Liver (tissue), 8 donors: ENCODE measurements at regions not wholly inside any gene's neighbourhood (a gene's known extent, or its start where the extent isn't known, plus 50 kb on each side); places are given as distances from the start of the nearest gene placed in this dataset.

Source experiments
- DNase-seq: peaks from one replicate; pipeline ENCODE4 v3.0.0-alpha.2; 2017; ENCODE audit warnings: low spot score
- H3K27ac ChIP-seq, 2 donors: one replicate each; pipeline ENCODE4 v1.7.0; 2013; ENCODE audit warnings: inconsistent platforms in 2 of 2, low read length in 2 of 2, control low read depth in 1 of 2, low read depth in 1 of 2, mild to moderate bottlenecking in 1 of 2
- H3K27me3 ChIP-seq, 4 donors: one replicate each; pipeline versions ENCODE4 v1.6.1 to v1.7.0; 2013; ENCODE audit warnings: low read length in 3 of 4, inconsistent platforms in 1 of 4, mild to moderate bottlenecking in 1 of 4, moderate library complexity in 1 of 4; ENCODE audit not compliant: control insufficient read depth in 4 of 4, insufficient read depth in 4 of 4
- H3K36me3 ChIP-seq, 4 donors: one replicate each; pipeline versions ENCODE4 v1.6.1 to v1.7.0; 2013; ENCODE audit warnings: low read length in 3 of 4, mild to moderate bottlenecking in 3 of 4, low read depth in 1 of 4, moderate library complexity in 1 of 4; ENCODE audit not compliant: control insufficient read depth in 4 of 4, insufficient read depth in 3 of 4
- H3K4me1 ChIP-seq, 4 donors: one replicate each; pipeline versions ENCODE4 v1.6.1 to v1.7.0; 2013; ENCODE audit warnings: low read length in 3 of 4, mild to moderate bottlenecking in 3 of 4, moderate library complexity in 1 of 4; ENCODE audit not compliant: control insufficient read depth in 4 of 4, insufficient read depth in 4 of 4
- H3K4me3 ChIP-seq, 3 donors: one replicate each; pipeline versions ENCODE4 v1.6.1 to v1.7.0; 2013; ENCODE audit warnings: low read length in 3 of 3, control low read depth in 1 of 3, low read depth in 1 of 3, mild to moderate bottlenecking in 1 of 3
- H3K9ac ChIP-seq, 2 donors: one replicate each; pipeline ENCODE4 v1.7.0; 2013; ENCODE audit warnings: low read length in 2 of 2, mild to moderate bottlenecking in 2 of 2, moderate library complexity in 2 of 2, control low read depth in 1 of 2, low read depth in 1 of 2
- H3K9me3 ChIP-seq, 4 donors: one replicate each; pipeline versions ENCODE4 v1.6.1 to v1.7.0; 2013; ENCODE audit warnings: low read length in 3 of 4; ENCODE audit not compliant: control insufficient read depth in 4 of 4
- ATF3 ChIP-seq: IDR thresholded peaks from 2 replicates; pipeline ENCODE4 v1.6.1; 2016; ENCODE audit warnings: antibody characterized with exemption
- EGR1 ChIP-seq, 2 donors: IDR thresholded peaks; 2 replicates each; pipeline ENCODE4 v1.6.1; 2016 to 2018; ENCODE audit warnings: antibody characterized with exemption in 2 of 2, low read depth in 2 of 2
- FOXA1 ChIP-seq: IDR thresholded peaks from 2 replicates; pipeline ENCODE4 v1.6.1; 2016; ENCODE audit warnings: antibody characterized with exemption
- GABPA ChIP-seq, 2 donors: IDR thresholded peaks in 1 of 2; conservative IDR thresholded peaks in 1 of 2; 2 replicates each; pipeline ENCODE4 v1.6.1; 2016; ENCODE audit warnings: antibody characterized with exemption in 2 of 2, mild to moderate bottlenecking in 1 of 2, moderate library complexity in 1 of 2
- HNF4G ChIP-seq: IDR thresholded peaks from 2 replicates; pipeline ENCODE4 v1.6.1; 2016; ENCODE audit warnings: antibody characterized with exemption
- JUND ChIP-seq, 2 donors: IDR thresholded peaks; 2 replicates each; pipeline ENCODE4 v1.6.1; 2016; ENCODE audit warnings: antibody characterized with exemption in 2 of 2
- NR2F2 ChIP-seq: IDR thresholded peaks from 2 replicates; pipeline ENCODE4 v1.6.1; 2016; ENCODE audit warnings: antibody characterized with exemption
- RAD21 ChIP-seq, 2 donors: IDR thresholded peaks; 2 replicates each; pipeline ENCODE4 v1.6.1; 2016; ENCODE audit warnings: antibody characterized with exemption in 2 of 2, mild to moderate bottlenecking in 2 of 2
- RXRA ChIP-seq, 2 donors: IDR thresholded peaks; 2 replicates each; pipeline ENCODE4 v1.6.1; 2017 to 2018; ENCODE audit warnings: antibody characterized with exemption in 2 of 2, mild to moderate bottlenecking in 1 of 2
- SP1 ChIP-seq: IDR thresholded peaks from 2 replicates; pipeline ENCODE4 v1.6.1; 2018; ENCODE audit warnings: antibody characterized with exemption, mild to moderate bottlenecking
- TAF1 ChIP-seq: conservative IDR thresholded peaks from 2 replicates; pipeline ENCODE4 v1.6.1; 2016; ENCODE audit warnings: antibody characterized with exemption, mild to moderate bottlenecking
- YY1 ChIP-seq: IDR thresholded peaks from 2 replicates; pipeline ENCODE4 v1.6.1; 2016; ENCODE audit warnings: antibody characterized with exemption, mild to moderate bottlenecking
- WGBS: extraction: QIAGEN DNeasy Blood & Tissue Kit; methylation state at CpG from one replicate; pipeline ENCODE4 v1.1.7; 2013; 5-methylcytosine and 5-hydroxymethylcytosine counted together
- TF ChIP-seq, protein P1 (sequence below): fragments of 150-350 bp; IDR thresholded peaks from 2 replicates; pipeline ENCODE4 v1.5.1; 2017; ENCODE audit warnings: improper control_type of control experiment, low read depth, low read length; ENCODE audit not compliant: missing input control
- TF ChIP-seq, protein P2 (sequence below): IDR thresholded peaks from 2 replicates; pipeline ENCODE4 v1.6.1; 2016; ENCODE audit warnings: antibody characterized with exemption, mild to moderate bottlenecking
- donor health status: healthy.
- donor health status: healthy.
- donor health status: healthy.
- donor health status: healthy.
- donor health status: healthy.

GRCh38 chr13:22871231-22871630 is 309.5 kb upstream of the SGCG start (continued):
- TF ChIP-seq, protein P1, sequence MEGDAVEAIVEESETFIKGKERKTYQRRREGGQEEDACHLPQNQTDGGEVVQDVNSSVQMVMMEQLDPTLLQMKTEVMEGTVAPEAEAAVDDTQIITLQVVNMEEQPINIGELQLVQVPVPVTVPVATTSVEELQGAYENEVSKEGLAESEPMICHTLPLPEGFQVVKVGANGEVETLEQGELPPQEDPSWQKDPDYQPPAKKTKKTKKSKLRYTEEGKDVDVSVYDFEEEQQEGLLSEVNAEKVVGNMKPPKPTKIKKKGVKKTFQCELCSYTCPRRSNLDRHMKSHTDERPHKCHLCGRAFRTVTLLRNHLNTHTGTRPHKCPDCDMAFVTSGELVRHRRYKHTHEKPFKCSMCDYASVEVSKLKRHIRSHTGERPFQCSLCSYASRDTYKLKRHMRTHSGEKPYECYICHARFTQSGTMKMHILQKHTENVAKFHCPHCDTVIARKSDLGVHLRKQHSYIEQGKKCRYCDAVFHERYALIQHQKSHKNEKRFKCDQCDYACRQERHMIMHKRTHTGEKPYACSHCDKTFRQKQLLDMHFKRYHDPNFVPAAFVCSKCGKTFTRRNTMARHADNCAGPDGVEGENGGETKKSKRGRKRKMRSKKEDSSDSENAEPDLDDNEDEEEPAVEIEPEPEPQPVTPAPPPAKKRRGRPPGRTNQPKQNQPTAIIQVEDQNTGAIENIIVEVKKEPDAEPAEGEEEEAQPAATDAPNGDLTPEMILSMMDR, result no peak
- TF ChIP-seq RXRA (IDR thresholded peaks at IDR 0.05) (no peak), JUND (IDR thresholded peaks at IDR 0.05) (no peak), FOXA1 (no peak), HNF4G (no peak)

DNA sequence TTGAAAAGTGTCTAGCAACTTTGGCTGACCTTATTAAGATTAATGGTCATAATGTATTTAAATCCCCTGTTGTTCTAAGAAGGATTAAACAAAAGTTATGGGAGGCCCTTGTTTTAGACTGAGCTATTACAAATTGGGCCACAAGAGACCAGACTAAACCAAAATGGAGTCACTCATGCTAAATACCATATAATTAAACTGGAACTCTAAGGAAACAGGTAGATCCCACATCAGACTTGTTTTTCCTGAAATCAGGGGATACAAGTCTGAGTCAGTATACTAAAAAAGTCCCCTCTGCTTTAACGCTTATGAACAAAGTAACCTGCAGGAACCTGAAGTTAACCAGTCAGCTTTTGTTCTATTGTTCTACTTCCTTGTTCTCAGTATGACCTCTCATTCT is 305.9 kb upstream of the SGCG start:
- no peak overlapping the region for H3K27ac ChIP-seq
- TF ChIP-seq EGR1 (IDR thresholded peaks at IDR 0.05; ENCODE audit: low read depth in 2 of 2) (no peak), HNF4G (no peak), GABPA (IDR thresholded peaks at IDR 0.05 in 1 of 2, conservative IDR thresholded peaks at IDR 0.05 in 1 of 2) (no peak), NR2F2 (no peak), TAF1 (no peak), SP1 (no peak), RAD21 (IDR thresholded peaks at IDR 0.05) (no peak), YY1 (no peak)
- H3K27me3 ChIP-seq, result no peaks in the 10 kb centered on the region
- no peaks in the 10 kb centered on the region for H3K36me3 ChIP-seq
- no peak overlapping the region for H3K9ac ChIP-seq
- WGBS, result 87% methylated on average over 1 of the region's 1 CpG
- H3K9me3 ChIP-seq, result peaks cover 0 to 2% (median under 1%) of the 10 kb centered on the region in 4 donors
- H3K4me3 ChIP-seq, result no peak overlapping the region
- no peaks in the 10 kb centered on the region for H3K4me1 ChIP-seq
- DNase-seq, result no peak

DNA sequence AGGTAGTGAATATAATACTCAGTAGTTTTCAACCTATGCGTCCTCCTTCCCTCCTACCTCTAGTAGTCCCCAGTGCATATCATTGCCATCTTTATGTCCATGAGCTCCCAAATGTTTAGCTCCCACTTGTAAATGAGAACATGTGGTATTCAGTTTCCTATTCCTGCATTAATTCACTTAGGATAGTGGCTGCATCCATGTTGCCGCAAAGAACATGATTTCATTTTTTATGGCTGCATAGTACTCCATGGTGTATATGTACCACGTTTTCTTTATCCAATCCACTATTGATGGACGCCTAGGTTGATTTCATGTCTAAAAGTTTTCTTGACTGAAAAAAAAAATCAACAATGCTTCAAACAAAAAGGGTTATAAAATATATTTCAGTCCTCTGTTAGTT is 303.4 kb upstream of the SGCG start:
- H3K27ac ChIP-seq, result no peak overlapping the region
- no peak for TF ChIP-seq NR2F2
- H3K4me1 ChIP-seq, result no peaks in the 10 kb centered on the region
- DNase-seq, result no peak
- no peaks in the 10 kb centered on the region for H3K27me3 ChIP-seq
- no peak overlapping the region for H3K9ac ChIP-seq
- no peaks in the 10 kb centered on the region for H3K36me3 ChIP-seq
- 70% methylated on average over 4 of the region's 4 CpGs for WGBS
- H3K4me3 ChIP-seq, result no peak overlapping the region
- H3K9me3 ChIP-seq, result peaks cover 0 to 2% (median 0%) of the 10 kb centered on the region in 4 donors

GRCh38 chr13:22880741-22881720 is 299.7 kb upstream of the SGCG start:
- WGBS, result 81% methylated on average over 10 of the region's 10 CpGs
- no peak for DNase-seq
- H3K4me1 ChIP-seq, result no peaks in the 10 kb centered on the region

More at GRCh38 chr13:22880741-22881720, 299.7 kb upstream of the SGCG start:
- no peak overlapping the region for H3K9ac ChIP-seq
- no peaks in the 10 kb centered on the region for H3K36me3 ChIP-seq
- TF ChIP-seq GABPA (IDR thresholded peaks at IDR 0.05 in 1 of 2, conservative IDR thresholded peaks at IDR 0.05 in 1 of 2) (no peak), RAD21 (IDR thresholded peaks at IDR 0.05) (no peak), ATF3 (no peak), HNF4G (no peak), YY1 (no peak)
- TF ChIP-seq, protein P2, sequence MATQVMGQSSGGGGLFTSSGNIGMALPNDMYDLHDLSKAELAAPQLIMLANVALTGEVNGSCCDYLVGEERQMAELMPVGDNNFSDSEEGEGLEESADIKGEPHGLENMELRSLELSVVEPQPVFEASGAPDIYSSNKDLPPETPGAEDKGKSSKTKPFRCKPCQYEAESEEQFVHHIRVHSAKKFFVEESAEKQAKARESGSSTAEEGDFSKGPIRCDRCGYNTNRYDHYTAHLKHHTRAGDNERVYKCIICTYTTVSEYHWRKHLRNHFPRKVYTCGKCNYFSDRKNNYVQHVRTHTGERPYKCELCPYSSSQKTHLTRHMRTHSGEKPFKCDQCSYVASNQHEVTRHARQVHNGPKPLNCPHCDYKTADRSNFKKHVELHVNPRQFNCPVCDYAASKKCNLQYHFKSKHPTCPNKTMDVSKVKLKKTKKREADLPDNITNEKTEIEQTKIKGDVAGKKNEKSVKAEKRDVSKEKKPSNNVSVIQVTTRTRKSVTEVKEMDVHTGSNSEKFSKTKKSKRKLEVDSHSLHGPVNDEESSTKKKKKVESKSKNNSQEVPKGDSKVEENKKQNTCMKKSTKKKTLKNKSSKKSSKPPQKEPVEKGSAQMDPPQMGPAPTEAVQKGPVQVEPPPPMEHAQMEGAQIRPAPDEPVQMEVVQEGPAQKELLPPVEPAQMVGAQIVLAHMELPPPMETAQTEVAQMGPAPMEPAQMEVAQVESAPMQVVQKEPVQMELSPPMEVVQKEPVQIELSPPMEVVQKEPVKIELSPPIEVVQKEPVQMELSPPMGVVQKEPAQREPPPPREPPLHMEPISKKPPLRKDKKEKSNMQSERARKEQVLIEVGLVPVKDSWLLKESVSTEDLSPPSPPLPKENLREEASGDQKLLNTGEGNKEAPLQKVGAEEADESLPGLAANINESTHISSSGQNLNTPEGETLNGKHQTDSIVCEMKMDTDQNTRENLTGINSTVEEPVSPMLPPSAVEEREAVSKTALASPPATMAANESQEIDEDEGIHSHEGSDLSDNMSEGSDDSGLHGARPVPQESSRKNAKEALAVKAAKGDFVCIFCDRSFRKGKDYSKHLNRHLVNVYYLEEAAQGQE, result no peak
- H3K4me3 ChIP-seq, result no peak overlapping the region
- no peak overlapping the region for H3K27ac ChIP-seq
- H3K27me3 ChIP-seq, result no peaks in the 10 kb centered on the region
- H3K9me3 ChIP-seq, result peaks cover 0 to 2% (median 0%) of the 10 kb centered on the region in 4 donors
